ENCODE measurements at regions not wholly inside any gene's neighbourhood (a gene's known extent, or its start where the extent isn't known, plus 50 kb on each side); places are given as distances from the start of the nearest gene placed in this dataset.

- no peak for TF ChIP-seq RARB (CRISPR knock-in tag; IDR thresholded peaks at IDR 0.05)
- no peak for TF ChIP-seq CREB5 (CRISPR knock-in tag; IDR thresholded peaks at IDR 0.05; ENCODE audit: low read depth)
- no peak for TF ChIP-seq ZFP3 (CRISPR knock-in tag; IDR thresholded peaks at IDR 0.05)
- TF ChIP-seq ZNF565 (CRISPR knock-in tag; conservative IDR thresholded peaks at IDR 0.05; ENCODE audit: low read depth), result no peak
- no peak for TF ChIP-seq TSHZ2 (CRISPR knock-in tag; IDR thresholded peaks at IDR 0.05)
- TF ChIP-seq, protein P1, sequence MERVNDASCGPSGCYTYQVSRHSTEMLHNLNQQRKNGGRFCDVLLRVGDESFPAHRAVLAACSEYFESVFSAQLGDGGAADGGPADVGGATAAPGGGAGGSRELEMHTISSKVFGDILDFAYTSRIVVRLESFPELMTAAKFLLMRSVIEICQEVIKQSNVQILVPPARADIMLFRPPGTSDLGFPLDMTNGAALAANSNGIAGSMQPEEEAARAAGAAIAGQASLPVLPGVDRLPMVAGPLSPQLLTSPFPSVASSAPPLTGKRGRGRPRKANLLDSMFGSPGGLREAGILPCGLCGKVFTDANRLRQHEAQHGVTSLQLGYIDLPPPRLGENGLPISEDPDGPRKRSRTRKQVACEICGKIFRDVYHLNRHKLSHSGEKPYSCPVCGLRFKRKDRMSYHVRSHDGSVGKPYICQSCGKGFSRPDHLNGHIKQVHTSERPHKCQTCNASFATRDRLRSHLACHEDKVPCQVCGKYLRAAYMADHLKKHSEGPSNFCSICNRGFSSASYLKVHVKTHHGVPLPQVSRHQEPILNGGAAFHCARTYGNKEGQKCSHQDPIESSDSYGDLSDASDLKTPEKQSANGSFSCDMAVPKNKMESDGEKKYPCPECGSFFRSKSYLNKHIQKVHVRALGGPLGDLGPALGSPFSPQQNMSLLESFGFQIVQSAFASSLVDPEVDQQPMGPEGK (CRISPR knock-in tag; IDR thresholded peaks at IDR 0.05; ENCODE audit: borderline replicate concordance), result no peak
- TF ChIP-seq BACH2 (CRISPR knock-in tag; IDR thresholded peaks at IDR 0.05; ENCODE audit: borderline replicate concordance), result no peak
- no peak for TF ChIP-seq GLIS3 (CRISPR knock-in tag; IDR thresholded peaks at IDR 0.05)
- no peak for TF ChIP-seq SNAI2 (CRISPR knock-in tag; IDR thresholded peaks at IDR 0.05)
- TF ChIP-seq ARNTL (CRISPR knock-in tag; IDR thresholded peaks at IDR 0.05; ENCODE audit: borderline replicate concordance, low read depth), result no peak
- TF ChIP-seq ZNF70 (CRISPR knock-in tag; IDR thresholded peaks at IDR 0.05), result no peak
These were observed 998.5 kb upstream of the CDH6 start for GRCh38 chr5:30195036-30195435.

Measured in SK-N-SH treated with all-trans-retinoic acid at 6 μM for 48 hours (cell line).